Hematopoietic multipotent progenitor cell treated with erythropoietin and hydrocortisone succinate and interleukin-3 and kit ligand, for 8 days (in vitro differentiated cells): ENCODE measurements at regions not wholly inside any gene's neighbourhood (a gene's known extent, or its start where the extent isn't known, plus 50 kb on each side); places are given as distances from the start of the nearest gene placed in this dataset.

Source experiments
- DNase-seq: peaks from one replicate; pipeline ENCODE4 v3.0.0-alpha.2; 2015

GRCh38 chr17:11077673-11078072, 163.3 kb upstream of the SHISA6 start:
- DNase-seq = no peak

- DNase-seq = no peak
Measured at GRCh38 chr17:11074451-11074850, 166.6 kb upstream of the SHISA6 start.

- no peak for DNase-seq
Measured at GRCh38 chr17:11056926-11057325, 184.1 kb upstream of the SHISA6 start.

GRCh38 chr17:11053846-11054245, 187.2 kb upstream of the SHISA6 start:
- DNase-seq = no peak

- no peak for DNase-seq
Measured at GRCh38 chr17:11049539-11049938, 191.5 kb upstream of the SHISA6 start.

- no peak for DNase-seq
Measured at GRCh38 chr17:11047228-11047627, 193.8 kb upstream of the SHISA6 start.

GRCh38 chr17:11039342-11039741, 201.5 kb upstream of the PIRT start:
- no peak for DNase-seq

- no peak for DNase-seq
Measured at GRCh38 chr17:11035681-11036080, 197.8 kb upstream of the PIRT start.

GRCh38 chr17:11031787-11032186, 193.9 kb upstream of the PIRT start:
- no peak for DNase-seq

GRCh38 chr17:11029791-11030190, 191.9 kb upstream of the PIRT start:
- no peak for DNase-seq

- no peak for DNase-seq
Measured at GRCh38 chr17:11028349-11028748, 190.5 kb upstream of the PIRT start.

- DNase-seq = no peak
Measured at GRCh38 chr17:11026903-11027302, 189.0 kb upstream of the PIRT start.

GRCh38 chr17:11023639-11024479, 186.0 kb upstream of the PIRT start:
- DNase-seq = no peak

- DNase-seq = no peak
Measured at GRCh38 chr17:11006530-11006929, 168.6 kb upstream of the PIRT start.

- no peak for DNase-seq
Measured at GRCh38 chr17:11005940-11006339, 168.1 kb upstream of the PIRT start.

GRCh38 chr17:11002417-11002816, 164.5 kb upstream of the PIRT start:
- DNase-seq = no peak

GRCh38 chr17:11001651-11002050, 163.8 kb upstream of the PIRT start:
- DNase-seq = no peak

- DNase-seq = no peak
Measured at GRCh38 chr17:10999484-10999883, 161.6 kb upstream of the PIRT start.

GRCh38 chr17:10993126-10993525, 155.2 kb upstream of the PIRT start:
- no peak for DNase-seq

GRCh38 chr17:10992106-10992880, 154.4 kb upstream of the PIRT start:
- DNase-seq = no peak

GRCh38 chr17:10987786-10988185, 149.9 kb upstream of the PIRT start:
- no peak for DNase-seq

GRCh38 chr17:10984220-10984619, 146.3 kb upstream of the PIRT start:
- DNase-seq = no peak

- DNase-seq = no peak
Measured at GRCh38 chr17:10976401-10976800, 138.5 kb upstream of the PIRT start.

GRCh38 chr17:10968007-10968406, 130.1 kb upstream of the PIRT start:
- no peak for DNase-seq
